ENCODE measurements at regions not wholly inside any gene's neighbourhood (a gene's known extent, or its start where the extent isn't known, plus 50 kb on each side); places are given as distances from the start of the nearest gene placed in this dataset.

DNA sequence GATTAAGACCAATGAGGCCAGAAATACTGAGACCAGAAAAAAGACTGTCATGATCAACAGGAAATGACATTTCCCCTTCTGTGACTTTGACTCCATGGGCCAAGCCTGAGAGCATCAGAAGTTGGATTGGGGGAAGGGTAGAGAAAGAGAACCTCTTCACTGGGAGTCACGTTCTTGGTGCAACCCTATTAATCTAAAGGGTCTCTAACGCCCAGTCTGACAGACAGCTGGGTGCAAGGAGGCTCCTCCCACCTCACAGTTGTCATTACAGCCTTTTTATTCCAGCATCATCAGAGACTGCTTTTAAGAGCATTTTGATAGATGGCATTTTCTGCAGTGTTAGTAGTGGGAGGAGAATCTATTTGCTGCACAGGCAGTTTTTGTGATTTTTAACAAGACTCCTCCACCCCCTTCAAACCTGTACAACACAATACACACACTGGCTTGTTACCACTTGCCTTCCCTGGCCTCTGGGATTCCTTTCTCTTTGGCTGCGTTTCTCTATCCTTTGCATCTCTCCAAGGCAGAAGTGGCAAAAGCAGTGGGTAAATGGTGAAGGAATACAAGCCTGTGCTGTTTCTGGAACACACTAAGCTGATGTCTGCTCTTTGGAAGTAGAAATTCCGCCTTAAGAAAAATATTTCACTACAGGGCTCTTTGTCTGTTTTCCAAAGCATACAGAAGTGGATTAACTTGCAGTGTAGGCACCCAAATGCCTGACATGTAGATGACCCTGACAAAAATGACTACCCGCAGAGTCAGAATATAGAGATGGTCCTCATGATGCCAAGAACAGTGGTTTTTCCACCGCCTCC is 310.4 kb upstream of the ZNF608 start:
- TF ChIP-seq POLR2A (IDR thresholded peaks at IDR 0.05; ENCODE audit: low read depth, low read length) (no peak), FOS (IDR thresholded peaks at IDR 0.05; ENCODE audit: borderline replicate concordance, insufficient read depth, low read length) (no peak)
- TF ChIP-seq, protein P1, sequence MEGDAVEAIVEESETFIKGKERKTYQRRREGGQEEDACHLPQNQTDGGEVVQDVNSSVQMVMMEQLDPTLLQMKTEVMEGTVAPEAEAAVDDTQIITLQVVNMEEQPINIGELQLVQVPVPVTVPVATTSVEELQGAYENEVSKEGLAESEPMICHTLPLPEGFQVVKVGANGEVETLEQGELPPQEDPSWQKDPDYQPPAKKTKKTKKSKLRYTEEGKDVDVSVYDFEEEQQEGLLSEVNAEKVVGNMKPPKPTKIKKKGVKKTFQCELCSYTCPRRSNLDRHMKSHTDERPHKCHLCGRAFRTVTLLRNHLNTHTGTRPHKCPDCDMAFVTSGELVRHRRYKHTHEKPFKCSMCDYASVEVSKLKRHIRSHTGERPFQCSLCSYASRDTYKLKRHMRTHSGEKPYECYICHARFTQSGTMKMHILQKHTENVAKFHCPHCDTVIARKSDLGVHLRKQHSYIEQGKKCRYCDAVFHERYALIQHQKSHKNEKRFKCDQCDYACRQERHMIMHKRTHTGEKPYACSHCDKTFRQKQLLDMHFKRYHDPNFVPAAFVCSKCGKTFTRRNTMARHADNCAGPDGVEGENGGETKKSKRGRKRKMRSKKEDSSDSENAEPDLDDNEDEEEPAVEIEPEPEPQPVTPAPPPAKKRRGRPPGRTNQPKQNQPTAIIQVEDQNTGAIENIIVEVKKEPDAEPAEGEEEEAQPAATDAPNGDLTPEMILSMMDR (IDR thresholded peaks at IDR 0.05; ENCODE audit: extremely low read depth in 1 of 2, insufficient read depth in 1 of 2, low read depth in 1 of 2, low read length in 2 of 2) = no peak

Measured in endothelial cell of umbilical vein (primary cell).